ENCODE measurements at regions not wholly inside any gene's neighbourhood (a gene's known extent, or its start where the extent isn't known, plus 50 kb on each side); places are given as distances from the start of the nearest gene placed in this dataset.

DNA sequence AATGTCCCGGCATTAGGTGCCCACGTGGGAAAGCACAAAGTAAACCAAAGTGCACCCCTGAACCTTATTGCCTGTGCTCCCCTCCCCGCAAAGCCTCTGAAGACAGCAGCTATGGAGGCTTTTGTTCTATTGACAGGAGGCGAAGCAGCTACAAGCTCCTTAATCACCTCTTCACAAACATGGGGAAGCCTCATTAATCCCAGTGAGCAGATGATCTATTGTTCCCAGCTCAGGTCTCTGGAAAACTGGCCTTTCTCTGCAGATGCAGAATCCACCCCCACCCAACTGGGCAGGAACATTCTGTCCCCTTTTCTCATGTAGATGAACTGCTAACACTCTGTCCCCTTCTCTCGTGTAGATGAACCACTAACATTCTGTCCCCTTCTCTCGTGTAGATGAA is 190.5 kb upstream of the CSF3R start:
- DNase-seq, result no peak

DNA sequence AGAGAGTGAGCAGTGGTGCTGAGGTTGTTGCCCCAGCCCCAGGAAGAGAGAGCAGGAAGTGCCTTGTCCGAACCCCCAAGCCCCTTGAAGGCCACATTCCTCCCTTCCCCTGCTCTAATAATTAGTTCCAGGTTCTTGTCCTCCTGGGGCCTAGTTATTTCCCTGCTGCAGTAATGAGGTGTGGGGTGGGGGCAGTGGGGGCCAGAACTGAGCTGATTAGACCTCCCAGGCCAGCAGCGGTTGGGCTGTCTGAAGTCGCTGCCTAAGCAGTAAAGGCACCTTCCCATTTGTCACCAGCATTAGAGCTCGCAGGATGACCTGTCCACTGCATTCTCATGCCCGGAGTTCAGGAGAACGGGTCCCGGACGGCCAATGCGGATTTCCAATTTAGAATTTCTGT is 186.5 kb upstream of the CSF3R start:
- DNase-seq, result no peak

DNA sequence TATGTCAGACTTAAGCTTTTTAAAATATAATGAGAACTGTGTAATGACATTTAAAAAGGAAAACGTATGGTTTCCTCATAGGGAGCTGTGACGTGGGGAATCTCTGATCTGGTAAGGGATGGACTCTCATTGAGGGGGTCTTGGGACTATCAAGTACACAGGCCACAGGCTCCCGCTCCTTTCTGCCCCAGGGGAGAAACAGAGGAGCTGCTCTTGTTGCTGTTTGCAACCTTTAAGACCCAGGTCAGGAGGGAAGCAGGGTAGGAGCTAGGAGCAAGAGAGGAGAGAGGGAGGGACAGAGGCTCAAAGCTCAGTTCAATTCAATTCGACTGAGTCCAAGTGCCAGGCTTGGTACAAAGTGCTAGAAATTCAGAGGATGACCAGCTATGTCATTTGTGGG is 185.1 kb upstream of the CSF3R start:
- DNase-seq, result no peak

DNA sequence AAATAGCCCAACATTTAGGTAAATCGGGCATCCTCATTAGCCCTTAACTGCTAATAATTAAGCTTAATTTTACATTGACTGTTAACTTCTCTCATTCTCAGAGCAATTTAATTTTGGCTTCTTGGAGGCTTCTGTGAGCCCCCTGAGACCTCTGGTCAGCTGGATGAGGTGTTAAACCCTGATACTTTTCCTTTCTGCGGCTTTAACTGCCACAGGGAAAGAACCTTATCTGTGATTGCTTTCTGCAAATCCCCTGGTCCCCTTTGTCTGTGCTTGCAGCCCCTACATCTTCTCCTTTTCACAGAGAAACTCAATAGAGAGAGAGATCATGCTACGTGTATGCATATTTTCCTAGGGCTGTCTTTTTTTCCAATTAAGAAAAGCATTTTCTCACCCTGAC is 184.5 kb upstream of the CSF3R start:
- DNase-seq, result no peak

DNA sequence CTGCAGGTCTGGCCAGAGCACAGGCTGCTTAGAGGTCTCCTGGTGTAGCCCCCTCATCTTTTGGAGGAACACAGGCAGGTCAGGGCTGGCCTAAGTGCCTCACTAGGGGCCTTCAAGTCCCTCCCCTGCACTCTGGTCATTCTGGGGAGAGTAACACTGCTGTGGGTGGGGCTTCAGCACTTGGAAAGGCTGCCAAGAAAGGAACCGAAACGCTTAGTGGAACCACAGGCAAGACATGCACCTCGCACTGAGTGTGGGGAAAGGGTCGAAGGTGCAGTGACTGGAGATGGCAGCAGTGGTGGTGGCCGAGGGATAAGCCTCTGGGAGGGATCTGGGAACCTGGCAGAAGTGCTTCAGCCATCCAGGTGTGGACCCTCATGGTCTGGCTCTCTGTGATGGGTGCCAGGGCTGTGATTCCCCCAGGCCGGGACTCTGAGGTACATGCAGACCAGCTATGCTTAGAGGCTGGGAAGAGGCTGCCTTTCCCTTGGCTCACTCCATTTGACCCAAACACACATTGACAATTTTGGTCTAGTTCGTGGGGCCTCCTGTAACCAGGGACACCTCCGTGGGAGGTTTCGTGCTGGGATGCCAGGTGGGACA is 182.9 kb upstream of the CSF3R start:
- no peak for DNase-seq

DNA sequence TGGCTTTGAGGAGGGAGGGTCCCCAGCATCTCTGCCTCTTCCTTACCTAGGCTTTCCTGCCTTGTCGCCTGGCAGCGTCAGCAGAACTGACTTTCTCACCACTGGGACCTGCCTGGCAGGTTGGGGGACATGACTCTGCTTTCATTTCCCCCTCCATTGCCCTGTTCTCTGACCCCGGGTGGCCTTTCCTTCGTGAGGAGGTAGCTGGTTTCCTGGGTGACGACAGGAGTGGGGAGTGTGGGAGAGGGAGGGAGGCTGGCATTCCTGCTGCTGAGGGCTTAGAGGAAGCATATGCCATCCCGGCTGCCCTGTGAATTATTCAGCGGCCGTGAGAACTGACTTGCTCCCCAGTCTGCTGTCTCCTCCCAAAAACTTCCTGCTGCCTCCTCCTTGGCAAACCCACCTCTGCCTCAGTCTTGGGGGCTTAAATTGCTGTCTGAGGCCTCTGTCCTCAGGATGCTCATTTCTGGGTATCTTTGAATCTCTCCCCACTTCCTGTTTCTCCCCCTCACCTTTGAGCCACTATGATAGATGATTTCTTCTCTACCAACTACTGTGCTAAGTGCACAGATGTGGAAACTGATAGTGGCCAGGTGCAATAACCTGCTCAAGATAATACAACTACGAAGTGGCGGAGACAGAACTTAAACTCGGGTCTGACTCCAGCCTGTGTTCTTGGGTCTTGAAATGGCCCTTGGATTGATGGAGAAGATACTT is 182.0 kb upstream of the CSF3R start:
- DNase-seq, result no peak

DNA sequence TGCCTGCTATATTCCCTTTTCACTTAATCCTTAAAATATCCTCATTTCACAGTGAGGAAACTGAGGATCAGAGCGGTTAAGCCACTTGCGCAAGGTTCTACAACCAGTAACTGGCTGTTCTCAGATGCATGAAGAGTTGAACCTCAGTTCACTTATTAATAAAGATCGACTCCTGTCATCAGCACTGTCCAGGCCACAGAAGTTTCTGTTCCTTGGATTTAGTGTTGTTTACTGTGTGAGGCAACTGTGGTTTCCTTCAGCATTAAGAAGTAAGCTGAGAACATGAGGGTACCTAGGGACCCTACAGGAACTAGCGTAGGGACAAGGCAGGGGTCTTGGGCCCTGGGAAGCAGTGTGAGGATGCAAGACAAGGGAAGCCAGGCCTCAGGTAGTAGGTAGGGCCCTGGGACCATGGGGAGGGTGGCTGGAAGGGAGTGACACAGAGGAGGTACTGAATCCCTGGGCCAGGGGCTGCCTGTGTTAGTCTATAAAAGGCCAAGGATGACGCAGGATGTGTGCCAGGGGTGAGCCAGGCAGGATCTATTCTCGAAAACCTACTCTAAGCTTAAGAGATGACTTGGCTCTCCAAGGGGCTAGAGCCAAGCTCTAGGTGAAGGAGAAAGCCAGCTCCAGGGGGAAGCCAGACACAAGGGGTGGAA is 181.2 kb upstream of the CSF3R start:
- DNase-seq, result no peak

DNA sequence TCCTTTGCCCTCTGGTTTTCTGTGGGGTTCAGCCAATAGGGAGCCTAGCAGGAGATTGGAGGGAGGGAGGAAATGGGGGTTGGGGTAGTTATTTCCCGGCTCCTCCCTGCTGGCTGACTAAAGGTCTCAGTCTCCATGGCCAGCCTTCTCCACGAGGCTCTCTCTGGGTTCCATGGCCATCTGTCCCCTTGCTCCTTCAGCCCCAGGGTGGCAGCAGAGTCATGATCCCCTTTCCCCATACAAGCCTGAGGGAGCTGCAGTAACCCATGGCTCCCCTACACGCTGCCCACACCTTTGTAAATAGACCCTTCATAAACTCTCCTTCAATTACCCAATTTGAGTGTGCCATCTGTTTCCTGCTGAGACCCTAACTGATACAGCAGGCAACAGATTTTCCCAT is 176.1 kb upstream of the CSF3R start:
- DNase-seq, result no peak

DNA sequence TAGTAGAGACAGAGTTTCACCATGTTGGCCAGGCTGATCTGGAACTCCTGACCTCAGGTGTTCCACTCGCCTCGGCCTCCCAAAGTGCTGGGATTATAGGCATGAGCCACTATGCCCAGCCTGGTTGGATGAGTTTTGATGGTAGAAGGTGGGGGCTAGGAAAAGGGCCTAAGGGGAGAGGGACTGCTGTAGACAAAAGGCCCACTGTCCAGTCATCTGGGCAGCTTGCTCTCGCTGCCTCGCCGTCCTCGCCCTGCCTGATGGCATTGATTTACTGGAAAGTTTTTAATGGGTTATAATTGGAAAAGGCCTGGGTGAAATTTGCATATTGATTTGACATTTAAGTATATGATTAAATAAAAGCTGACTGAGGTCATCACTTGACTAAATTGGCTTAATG is 175.1 kb upstream of the CSF3R start:
- no peak for DNase-seq

DNA sequence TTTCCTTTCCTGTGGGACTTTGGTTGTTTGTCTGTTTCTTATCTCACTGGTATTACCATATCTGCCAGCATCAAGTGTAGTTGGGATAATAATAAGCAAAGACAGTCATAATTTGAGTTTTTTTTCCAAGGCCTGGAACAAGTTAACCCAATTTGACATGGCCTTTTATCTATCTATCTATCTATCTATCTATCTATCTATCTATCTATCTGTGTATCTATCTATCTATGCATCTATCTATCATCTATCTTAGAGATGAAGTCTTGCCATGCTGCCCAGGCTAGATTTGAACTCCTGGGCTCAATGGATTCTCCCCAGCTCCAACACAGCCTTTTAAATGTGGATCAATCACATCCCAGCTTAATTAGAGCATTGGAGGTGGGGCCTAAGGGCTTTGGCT is 174.1 kb upstream of the CSF3R start:
- no peak for DNase-seq

DNA sequence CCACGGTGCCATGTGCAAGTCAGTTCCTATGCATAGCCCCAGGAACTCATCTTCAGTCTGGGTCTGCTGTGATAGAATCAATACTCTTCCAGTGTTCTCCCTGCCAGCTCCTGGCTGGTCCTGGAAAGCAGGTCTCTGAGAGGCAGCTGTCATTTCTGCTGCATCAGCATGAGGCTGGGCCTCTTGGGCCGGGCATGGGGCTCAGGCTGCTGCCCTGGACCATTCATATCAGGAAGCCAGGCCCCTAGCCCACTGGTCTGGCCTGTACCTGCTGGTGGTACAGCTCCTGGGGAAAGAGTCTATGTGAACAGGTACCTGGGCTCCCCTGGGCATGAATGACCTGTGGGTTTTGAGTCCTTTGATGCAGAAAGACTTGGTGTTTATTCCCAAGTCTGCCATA is 173.6 kb upstream of the CSF3R start:
- DNase-seq, result no peak

DNA sequence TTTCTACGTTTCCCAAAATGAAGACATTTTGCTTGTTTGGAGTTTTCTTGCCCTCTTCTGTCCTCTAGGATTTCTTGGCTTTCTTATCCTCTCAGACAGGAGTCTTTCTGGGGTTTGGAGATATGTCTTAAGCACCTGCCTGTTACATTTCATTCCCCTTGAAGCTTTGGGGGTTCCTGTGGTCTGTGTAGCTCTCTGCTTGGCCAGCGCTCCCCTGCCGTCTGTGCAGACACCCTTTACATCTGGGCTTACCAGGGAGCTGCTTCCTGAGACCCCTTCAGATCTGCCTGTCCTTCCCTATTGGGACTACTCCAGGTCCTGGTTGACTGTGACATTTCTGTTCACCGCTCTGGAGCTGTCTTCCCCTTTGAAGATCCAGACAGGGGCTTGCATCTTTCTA is 171.9 kb upstream of the CSF3R start:
- no peak for DNase-seq

DNA sequence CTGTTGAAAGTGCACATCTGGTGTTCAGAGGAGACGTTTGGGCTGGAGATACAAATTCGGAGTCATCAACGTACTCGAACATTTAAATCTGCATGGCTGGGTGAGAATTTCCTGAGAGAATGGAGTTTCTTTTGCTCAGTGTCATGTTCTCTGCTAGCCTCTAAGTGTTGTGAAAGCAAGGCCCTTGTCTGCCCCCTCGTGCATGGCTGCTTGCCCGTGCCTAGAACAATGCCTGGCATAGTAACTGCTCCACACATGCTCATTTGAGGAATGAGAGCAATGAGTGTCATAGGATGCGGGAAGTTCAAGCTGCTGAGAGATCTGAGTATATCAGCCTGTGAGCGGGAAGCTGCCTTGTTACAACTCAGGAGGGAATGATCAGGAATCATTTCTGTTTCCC is 171.1 kb upstream of the CSF3R start:
- no peak for DNase-seq

DNA sequence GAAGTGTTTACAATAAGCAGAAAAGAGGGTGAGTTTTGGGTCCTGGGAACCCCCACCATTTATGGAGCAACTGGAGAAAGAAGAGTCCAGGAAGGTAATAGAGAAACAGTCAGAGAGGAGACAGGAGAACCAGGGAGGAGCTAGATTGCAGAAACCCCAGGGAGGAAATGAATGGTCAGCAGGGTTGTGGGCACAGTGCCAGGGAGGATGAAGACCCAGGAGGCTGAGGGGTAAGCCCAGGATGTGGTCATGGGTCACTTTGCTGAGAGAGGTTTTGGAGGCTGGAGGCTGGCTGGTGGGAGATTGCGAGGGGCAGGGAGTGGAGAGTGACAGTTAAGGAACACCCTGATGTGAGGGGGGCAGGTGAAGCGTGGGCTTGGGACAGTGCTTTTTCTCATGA is 169.9 kb upstream of the CSF3R start:
- no peak for DNase-seq

DNA sequence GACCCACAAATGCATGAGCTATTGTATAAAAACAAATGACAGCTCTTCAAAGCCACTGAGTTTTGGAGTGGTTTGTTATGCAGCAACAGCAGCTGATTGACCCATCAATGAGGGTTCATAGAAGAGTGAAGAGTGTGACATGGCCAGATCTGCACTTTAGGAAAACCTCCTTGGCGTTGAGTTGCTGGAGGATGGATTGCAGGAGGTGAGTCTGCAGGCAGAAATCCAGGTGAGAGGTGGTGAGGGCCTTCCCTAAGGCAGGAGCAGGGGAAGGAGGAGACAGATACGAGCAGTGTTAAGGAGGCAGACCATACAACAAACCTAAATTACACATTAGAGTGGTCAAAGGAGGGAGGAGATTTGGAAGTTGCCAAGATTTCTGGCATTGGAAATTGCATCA is 169.3 kb upstream of the CSF3R start:
- DNase-seq, result no peak

DNA sequence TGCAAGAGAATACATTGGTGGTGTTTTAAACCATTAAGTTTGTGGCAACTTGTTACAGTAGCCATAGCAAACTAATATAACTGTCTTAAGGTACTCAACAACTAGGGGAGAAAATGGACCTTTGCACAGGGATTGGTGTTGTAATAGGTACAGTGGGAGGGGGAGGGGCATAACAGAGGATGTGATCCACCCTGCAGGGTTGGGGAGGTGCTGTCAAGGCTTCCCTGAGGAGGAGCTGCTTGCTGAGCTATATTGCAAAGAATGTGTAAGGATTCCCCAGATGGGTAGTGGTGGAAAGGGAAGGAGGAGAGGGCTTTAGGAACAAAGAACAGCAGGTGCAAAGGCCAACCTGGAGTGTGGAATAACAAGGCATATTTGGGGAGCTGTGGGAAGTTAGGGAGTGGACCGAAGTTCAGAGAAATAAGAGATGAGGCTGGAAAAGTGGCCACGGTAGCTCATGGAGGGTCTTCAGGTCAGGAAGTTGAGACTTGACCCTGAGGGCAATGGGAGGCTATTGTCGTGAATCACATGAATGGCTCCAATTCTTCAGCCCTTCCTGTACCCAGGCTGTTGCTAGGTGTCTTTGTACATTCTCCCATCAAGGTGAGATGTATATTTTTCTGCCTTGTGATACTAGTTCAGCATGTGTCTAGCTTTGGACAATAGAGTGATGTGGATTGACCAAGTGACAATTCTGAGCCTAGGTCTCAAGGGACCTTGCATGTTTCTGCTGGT is 168.6 kb upstream of the CSF3R start:
- no peak for DNase-seq

DNA sequence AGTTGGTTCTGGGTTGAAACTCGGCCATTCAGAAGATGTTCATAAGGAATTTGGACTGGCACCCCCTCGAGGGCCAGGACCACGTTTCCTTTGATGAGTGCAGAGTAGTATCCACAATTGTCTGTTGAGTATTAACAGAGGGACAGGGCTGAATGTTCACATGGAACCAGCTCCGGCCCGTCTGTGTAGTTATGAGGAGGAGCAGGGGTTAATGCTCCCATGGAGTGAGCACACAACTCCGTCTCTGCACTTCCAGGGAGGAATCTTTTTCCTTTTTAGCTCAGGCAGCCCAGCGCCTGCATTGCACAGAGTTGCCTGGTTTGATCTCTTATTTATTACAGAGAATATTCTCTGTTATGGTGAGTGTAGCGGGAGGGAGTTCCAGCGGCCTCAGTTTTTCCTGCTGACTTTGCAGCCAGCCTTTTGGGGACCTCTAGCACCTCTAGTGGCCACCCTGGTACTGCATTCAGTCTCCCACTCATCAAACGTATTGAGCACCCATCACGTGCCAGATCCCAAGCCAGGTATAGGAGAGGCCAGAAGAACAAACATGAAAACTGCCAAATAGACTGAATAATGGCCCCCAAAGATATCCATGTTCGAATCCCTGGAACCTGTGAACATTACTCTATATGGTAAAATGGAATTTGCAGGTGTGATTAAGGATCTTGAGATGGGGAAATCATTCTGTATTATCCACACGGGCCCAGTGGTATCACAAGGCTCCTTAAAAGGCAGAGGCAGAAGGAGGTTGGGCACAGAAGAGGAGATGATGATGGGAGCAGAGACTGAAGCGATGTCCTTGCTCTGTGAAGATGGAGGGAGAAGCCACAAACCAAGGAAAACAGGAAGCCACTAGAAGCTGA is 167.7 kb upstream of the CSF3R start:
- DNase-seq, result peak; percentile 78 to 81

DNA sequence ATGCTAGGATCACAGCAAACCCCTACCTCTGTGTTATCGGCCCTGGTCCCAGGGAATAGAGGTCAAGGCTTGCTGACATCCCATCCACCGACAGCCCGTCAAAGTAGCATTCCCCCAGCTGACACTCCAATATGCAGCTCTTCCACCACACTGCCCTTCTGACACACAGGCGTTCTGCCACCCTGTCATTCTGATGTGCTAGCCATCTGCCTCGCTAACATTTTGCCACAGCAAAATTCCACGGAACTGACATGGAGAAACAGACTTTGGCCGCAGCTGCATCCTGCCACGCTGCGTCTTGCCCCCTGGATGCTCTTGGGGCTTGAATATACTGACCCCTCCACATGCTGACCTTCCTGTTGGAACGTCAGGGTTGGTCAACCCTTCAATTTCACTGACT is 163.2 kb upstream of the CSF3R start:
- no peak for DNase-seq

DNA sequence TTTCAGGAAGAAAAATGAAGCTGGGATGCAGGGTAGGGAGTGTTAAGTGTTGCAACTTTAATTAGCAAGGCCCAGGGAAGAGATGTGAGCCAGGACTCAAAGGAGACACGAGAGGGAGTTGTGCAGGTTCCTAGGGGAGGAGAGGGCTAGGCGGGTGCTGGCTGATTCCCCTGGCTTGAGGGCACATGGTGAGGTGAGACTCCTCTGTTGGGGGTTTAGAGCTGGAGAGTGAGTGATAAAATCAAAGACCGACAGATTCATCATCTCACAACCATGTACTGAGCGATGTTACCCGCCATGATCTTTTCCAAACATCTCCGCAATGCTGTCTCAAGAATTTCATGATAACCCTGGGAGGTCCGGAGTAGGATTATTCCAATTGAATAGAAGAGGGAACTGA is 161.8 kb upstream of the CSF3R start:
- DNase-seq, result no peak

DNA sequence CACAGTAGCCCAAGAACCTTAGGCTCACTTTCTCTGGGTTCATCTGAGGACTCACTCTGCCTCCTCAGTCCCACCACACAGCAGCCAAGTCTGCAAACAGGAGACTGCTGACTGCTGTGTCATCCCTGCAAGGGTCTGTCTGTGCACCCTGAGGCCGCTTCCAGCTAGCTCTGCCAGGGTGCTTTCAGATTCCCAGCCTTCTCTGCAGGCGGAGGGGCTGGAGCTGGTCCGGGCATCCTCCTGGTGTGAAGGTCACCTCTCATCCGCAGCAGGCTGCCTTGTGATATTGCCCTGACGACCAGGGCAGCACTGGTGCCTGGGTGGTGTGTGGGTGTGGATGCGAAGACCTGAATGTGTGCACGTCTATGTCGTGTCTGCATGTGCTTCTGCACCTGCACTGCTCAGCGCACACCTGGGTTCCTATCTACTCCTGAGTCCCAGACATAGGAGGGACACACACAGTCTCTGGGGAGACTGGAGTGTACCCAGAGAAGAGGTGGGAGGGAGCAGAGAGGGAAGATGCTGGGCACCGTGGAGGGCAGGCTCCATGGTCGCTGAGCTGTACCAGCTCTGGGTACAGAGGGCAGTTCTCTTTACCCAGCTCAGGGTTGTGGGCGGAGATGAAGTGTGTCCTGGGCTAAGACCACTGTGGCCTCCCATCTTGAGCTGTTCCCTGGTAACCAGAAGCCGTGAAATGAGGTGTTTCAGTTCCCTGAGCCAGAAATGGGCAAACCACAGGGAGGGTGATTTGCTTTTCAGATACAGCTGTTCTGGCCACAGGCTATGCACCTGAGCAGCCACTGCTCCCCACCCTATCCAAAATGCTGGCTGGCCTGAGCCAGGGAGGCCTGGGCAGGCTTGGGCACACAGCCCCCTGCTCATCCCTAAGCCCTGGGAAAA is 160.9 kb upstream of the CSF3R start:
- no peak for DNase-seq

DNA sequence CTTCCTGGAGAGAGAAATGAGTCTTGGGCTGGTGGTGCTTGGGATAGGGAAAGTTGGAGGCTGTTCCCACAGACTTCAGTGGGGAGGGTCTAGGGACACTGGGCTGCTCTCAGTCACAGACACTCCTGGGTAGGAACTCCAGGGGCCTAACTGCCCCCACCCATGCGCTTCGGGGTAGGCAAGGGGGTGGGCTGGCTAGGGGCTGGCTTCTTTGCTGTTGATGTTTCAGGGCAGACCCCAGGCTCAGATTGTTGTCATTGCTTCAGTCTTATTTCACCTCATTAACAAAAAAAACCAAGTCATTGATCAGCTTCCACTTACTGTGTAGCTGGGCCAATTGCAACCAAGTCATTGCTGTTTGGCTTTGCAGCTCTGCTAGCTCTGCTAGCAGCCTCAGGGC is 160.1 kb upstream of the CSF3R start:
- no peak for DNase-seq

DNA sequence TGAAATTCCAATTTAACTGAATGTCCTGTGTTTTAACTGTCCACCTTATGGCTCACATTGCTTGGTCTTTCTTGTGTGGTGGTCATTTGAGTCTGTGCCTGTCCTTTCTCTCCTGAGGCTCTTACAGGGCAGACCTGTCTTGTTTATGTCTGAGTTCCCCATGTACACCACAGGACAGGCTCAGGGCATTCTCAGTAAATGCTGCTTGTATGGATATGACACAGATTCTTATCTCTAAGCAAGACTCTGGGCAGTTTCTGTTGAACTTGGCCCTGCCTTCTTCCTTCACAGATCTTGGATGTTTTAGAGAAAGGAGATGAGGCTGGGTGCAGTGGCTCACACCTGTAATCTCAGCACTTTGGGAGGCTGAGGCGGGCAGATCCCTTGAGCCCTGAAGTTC is 159.1 kb upstream of the CSF3R start:
- DNase-seq, result no peak

Data from activated CD4-positive, alpha-beta T cell treated with anti-CD3 and anti-CD28 coated beads, Interleukin-2, amount 50 U/mL, for 48 hours (primary cell).